ENCODE measurements at regions not wholly inside any gene's neighbourhood (a gene's known extent, or its start where the extent isn't known, plus 50 kb on each side); places are given as distances from the start of the nearest gene placed in this dataset.

DNA sequence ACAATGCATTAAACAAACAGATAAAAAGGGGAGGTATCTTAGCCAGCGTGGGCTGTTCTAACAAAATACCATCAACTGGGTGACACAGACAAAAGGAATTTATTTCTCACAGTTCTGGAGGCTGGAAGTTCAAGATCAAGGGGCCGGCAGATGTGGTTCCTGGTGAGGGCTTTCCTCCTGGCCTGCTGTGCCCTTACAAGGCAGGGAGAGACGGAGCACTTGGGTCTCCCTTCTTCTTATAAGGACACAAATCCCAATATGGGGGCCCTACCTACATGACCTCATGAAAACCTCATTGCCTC lies 281.6 kb upstream of the KLF14 start:
- TF ChIP-seq, protein P1, sequence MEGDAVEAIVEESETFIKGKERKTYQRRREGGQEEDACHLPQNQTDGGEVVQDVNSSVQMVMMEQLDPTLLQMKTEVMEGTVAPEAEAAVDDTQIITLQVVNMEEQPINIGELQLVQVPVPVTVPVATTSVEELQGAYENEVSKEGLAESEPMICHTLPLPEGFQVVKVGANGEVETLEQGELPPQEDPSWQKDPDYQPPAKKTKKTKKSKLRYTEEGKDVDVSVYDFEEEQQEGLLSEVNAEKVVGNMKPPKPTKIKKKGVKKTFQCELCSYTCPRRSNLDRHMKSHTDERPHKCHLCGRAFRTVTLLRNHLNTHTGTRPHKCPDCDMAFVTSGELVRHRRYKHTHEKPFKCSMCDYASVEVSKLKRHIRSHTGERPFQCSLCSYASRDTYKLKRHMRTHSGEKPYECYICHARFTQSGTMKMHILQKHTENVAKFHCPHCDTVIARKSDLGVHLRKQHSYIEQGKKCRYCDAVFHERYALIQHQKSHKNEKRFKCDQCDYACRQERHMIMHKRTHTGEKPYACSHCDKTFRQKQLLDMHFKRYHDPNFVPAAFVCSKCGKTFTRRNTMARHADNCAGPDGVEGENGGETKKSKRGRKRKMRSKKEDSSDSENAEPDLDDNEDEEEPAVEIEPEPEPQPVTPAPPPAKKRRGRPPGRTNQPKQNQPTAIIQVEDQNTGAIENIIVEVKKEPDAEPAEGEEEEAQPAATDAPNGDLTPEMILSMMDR (IDR thresholded peaks at IDR 0.05; ENCODE audit: borderline replicate concordance, extremely low read depth, low read length, poor library complexity, severe bottlenecking): no peak
- no peak for TF ChIP-seq EZH2 (IDR thresholded peaks at IDR 0.05; ENCODE audit: borderline replicate concordance, low read depth, low read length, severe bottlenecking)
